Cardiac muscle cell (in vitro differentiated cells and primary cell): ENCODE measurements at regions not wholly inside any gene's neighbourhood (a gene's known extent, or its start where the extent isn't known, plus 50 kb on each side); places are given as distances from the start of the nearest gene placed in this dataset.

Source experiments
- DNase-seq, 2 donors: peaks; one replicate each; pipeline versions ENCODE4 v3.0.0 to v3.0.0-alpha.2; 2010 to 2017; ENCODE audit warnings: low read depth in 1 of 2, low spot score in 1 of 2
- H3K27ac ChIP-seq: fragments of 200-600 bp; sonication (generic); 2 replicates; pipeline ENCODE4 v1.5.1; 2016
- H3K27me3 ChIP-seq: fragments of 200-600 bp; sonication (generic); 2 replicates; pipeline ENCODE4 v1.6.0; 2016; ENCODE audit warnings: control low read depth
- H3K36me3 ChIP-seq: fragments of 200-600 bp; sonication (generic); 2 replicates; pipeline ENCODE4 v1.5.1; 2016; ENCODE audit warnings: control low read depth
- H3K4me1 ChIP-seq: fragments of 200-600 bp; sonication (generic); 2 replicates; pipeline ENCODE4 v1.8.1; 2017; ENCODE audit warnings: low read depth, mild to moderate bottlenecking, mixed run types
- H3K4me3 ChIP-seq: fragments of 200-600 bp; sonication (generic); 2 replicates; pipeline ENCODE4 v1.5.1; 2016; ENCODE audit warnings: mild to moderate bottlenecking
- H3K9me3 ChIP-seq: fragments of 200-600 bp; sonication (generic); 2 replicates; pipeline ENCODE4 v1.5.1; 2017; ENCODE audit warnings: low read depth, mild to moderate bottlenecking, control low read depth
- CTCF ChIP-seq: IDR thresholded peaks from 2 replicates; pipeline ENCODE4 v1.5.1; 2012; ENCODE audit warnings: low read depth, mild to moderate bottlenecking, low read length

GRCh38 chr3:124584552-124585391 lies 145.5 kb upstream of the UMPS start:
- Histone ChIP-seq H3K36me3 (no peaks in the 10 kb centered on the region), H3K27ac (peak overlapping the region; percentile 54), H3K4me1 (peaks cover 24% of the 10 kb centered on the region), H3K4me3 (peak overlapping the region; percentile 80), H3K27me3 (no peaks in the 10 kb centered on the region), H3K9me3 (no peaks in the 10 kb centered on the region)
- DNase-seq: peak; percentile 53 to 91
- no peak for TF ChIP-seq CTCF

DNA sequence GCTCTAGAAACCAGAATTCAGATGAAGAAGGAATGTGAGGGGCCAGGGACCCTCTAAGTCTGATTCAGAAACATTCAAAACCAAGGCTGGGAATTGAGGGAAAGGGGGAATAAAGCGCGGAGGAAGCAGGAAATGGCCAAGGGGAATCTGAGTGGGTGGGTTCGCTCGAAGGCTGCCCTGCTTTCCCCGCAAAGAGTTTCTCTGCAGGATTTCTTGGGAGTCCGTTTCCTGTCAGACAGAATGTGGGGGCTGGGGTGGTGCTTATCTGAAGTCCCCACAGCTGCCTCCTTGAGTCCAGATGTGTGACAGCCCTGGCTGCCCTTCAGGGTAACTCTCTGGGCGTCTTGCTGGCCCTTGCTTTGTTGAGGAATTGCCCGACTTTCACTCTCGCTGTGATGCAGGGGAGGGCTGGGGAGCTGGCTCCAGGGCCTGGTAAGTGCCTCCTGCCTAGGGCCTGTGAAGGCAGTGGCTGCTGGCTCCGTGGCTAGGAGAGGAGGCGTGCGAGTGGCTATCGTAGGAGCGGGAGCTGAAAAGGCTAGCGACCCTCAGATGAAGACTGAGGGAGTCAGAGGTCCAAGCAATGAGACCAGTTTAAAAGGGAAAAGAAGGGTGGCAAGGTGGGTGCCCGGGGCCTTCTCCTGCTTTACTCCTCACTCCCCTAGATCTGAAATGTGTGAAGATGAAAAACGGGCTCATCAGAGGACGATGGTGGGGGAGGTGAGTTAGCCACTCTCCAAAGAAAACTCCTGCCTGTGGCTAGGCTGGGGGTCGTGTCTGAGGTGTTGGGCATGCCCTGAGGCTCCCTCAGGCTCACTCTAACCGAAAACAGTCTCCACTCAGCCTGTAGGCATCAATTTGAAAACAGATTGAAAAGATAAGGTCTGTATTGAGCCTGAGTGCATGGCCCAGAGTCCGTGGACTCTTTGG lies 143.9 kb upstream of the UMPS start:
- H3K9me3 ChIP-seq: no peaks in the 10 kb centered on the region
- peak in 1 of 2 donors; percentile 51 for DNase-seq
- peaks cover 24% of the 10 kb centered on the region for H3K4me1 ChIP-seq
- no peaks in the 10 kb centered on the region for H3K36me3 ChIP-seq
- H3K4me3 ChIP-seq: peak overlapping the region; percentile 80
- H3K27me3 ChIP-seq: no peaks in the 10 kb centered on the region
- TF ChIP-seq CTCF: no peak
- peak overlapping the region; percentile 20 for H3K27ac ChIP-seq

DNA sequence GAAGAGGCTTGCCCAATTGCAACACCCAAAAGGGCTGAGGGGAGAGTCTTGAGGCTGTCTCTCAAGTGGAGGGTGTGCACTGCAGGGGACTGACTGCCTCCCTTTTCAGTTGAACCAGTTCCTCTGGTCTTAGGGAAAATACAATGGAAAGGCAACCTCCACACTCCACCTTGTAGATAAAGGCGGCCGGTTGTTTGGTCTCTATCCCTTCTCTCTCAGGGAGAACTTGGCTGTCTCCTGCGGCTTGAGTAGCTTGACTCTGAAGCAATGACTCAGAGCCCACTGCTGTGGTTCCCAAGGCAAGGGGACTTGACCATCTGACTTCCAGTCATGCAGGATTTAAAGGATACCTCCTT lies 143.2 kb upstream of the UMPS start:
- DNase-seq: no peak
- H3K27me3 ChIP-seq: no peaks in the 10 kb centered on the region

GRCh38 chr3:124588036-124588435 lies 142.2 kb upstream of the UMPS start:
- no peak for DNase-seq
- Histone ChIP-seq H3K4me1 (peaks cover 32% of the 10 kb centered on the region), H3K27me3 (no peaks in the 10 kb centered on the region), H3K9me3 (no peaks in the 10 kb centered on the region), H3K27ac (no peak overlapping the region), H3K4me3 (no peak overlapping the region), H3K36me3 (no peaks in the 10 kb centered on the region)
- TF ChIP-seq CTCF: no peak

More for the DNA sequence above, 143.2 kb upstream of the UMPS start:
- H3K27ac ChIP-seq: peak overlapping the region; percentile 20
- H3K36me3 ChIP-seq: no peaks in the 10 kb centered on the region
- peaks cover 24% of the 10 kb centered on the region for H3K4me1 ChIP-seq
- peak overlapping the region; percentile 80 for H3K4me3 ChIP-seq
- TF ChIP-seq CTCF: no peak
- H3K9me3 ChIP-seq: no peaks in the 10 kb centered on the region

DNA sequence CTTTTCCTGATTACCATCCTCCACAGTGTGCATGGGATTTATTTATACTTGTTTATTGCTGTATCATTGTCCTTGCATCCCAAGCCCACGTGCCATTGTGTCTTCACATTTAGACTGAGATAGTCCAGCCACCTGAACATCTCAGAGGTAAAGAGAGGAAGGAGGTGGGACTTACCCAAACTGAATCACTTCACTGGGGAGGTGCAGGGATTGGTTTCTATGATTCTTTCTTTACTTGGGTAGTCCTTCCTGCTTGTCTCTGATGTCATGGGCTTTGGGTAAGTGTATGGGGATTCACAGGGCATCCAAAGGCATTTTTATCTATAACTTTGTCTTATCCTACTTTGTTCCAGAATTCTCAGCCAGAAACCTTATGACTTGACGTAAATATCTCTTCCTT lies 141.5 kb upstream of the UMPS start:
- H3K4me3 ChIP-seq: no peak overlapping the region
- no peak for DNase-seq
- H3K27ac ChIP-seq: no peak overlapping the region
- no peaks in the 10 kb centered on the region for H3K36me3 ChIP-seq
- TF ChIP-seq CTCF: no peak
- H3K4me1 ChIP-seq: peaks cover 32% of the 10 kb centered on the region
- no peaks in the 10 kb centered on the region for H3K9me3 ChIP-seq
- H3K27me3 ChIP-seq: no peaks in the 10 kb centered on the region
